ENCODE measurements at regions not wholly inside any gene's neighbourhood (a gene's known extent, or its start where the extent isn't known, plus 50 kb on each side); places are given as distances from the start of the nearest gene placed in this dataset.

- TF ChIP-seq CTCF (IDR thresholded peaks at IDR 0.05; ENCODE audit: low read length): no peak
- TF ChIP-seq EZH2 (IDR thresholded peaks at IDR 0.05; ENCODE audit: borderline replicate concordance, low read length): no peak
Measured at GRCh38 chr5:97931829-97932228, 748.8 kb upstream of the RIOK2 start.

Data from OCI-LY1 (cell line).